Non-pigmented ciliary epithelial cell (primary cell): ENCODE measurements at regions not wholly inside any gene's neighbourhood (a gene's known extent, or its start where the extent isn't known, plus 50 kb on each side); places are given as distances from the start of the nearest gene placed in this dataset.
"Not testable (repeated sequence)": the region's sequence is repeated elsewhere in the genome, so short reads cannot be mapped to it uniquely, and the experiment has no call there.

Experiments used
- DNase-seq: peaks from one replicate; pipeline ENCODE4 v3.0.0-alpha.2; 2010; ENCODE audit warnings: low read depth

- no peak for DNase-seq
Measured at GRCh38 chr17:70278844-70279462, 109.6 kb downstream of the KCNJ2 start.

DNA sequence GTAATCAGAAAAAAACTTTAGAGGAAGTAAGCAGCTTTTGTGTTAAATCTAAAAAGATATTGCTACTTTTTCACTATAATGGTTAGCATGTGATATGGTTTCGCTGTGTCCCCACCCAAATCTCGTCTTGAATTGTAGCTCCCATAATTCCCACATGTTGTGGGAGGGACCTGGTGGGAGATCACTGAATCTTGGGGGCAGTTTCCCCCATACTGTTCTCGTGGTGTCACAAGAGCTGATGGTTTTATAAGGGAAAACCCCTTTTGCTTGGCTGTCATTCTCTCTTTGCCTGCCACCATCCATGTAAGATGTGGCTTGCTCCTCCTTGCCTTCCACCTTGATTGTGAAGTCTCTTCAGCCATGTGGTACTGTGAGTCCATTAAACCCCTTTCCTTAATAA is 117.1 kb downstream of the KCNJ2 start:
- DNase-seq, result no peak

- no peak for DNase-seq
Measured at GRCh38 chr17:70288540-70289290, 119.4 kb downstream of the KCNJ2 start.

DNA sequence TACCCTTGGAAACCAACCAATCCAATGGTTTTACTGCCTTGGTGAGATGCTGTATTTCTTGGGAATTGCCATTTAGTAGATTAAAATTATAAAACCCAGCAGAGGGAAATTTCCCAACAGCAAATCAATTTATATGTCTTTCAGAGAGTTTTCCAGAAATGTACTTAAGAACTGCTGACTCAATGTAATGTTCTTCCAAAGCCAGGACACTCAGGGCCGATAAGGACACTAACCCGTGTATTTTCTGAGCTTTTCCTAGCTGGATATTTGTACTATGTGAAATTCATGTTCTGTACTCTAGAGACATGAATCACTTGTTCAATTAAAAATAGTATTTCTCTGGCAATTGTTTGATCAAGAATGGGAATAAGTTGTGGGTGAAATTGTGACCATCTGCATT is 121.4 kb downstream of the KCNJ2 start:
- DNase-seq, result no peak

DNA sequence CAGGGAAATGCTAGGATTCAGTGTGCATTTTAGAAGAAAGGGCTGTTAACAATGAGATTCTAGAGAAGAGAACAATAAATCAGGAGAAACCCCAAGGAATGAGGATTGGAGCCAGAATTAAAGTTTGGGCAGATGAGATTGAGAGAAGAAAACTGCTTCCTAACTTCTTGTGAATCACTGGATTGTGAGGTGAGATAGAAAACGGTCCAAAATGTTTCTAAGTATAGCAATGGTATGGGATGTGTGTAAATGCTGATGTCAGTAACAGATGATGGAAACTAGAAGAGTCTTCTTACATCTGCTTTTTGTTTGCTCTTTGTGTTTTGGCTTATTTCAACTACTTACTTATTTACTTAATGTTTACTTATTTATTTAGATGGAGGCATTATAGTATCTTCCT is 123.0 kb downstream of the KCNJ2 start:
- no peak for DNase-seq

DNA sequence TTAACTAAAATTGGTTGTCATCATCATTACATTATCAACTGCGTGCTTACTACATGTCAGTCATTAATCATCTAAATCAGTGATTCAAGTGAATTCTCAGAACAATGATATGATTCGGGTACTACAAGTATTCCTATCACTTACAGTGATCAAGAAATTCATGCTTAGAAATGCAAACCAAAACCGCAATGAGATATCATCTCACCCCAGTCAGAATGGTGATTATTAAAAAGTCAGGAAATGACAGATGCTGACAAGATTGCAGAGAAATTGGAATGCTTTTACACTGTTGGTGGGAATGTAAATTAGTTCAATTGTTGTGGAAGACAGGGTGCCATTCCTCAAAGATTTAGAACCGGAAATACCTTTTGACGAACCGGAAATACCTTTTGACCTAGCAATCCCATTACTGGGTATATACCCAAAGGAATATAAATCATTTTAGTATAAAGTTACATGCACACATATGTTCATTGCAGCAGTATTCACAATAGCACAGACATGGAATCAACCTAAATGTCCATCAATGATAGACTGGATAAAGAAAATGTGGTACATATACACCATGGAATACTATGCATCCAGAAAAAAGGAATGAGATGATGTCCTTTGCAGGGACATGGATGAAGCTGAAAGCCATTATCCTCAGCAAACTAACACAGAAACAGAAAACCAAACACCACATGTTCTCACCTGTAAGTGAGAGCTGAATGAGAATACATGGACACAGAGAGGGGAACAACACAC is 124.4 kb downstream of the KCNJ2 start:
- DNase-seq, result not testable (repeated sequence)

DNA sequence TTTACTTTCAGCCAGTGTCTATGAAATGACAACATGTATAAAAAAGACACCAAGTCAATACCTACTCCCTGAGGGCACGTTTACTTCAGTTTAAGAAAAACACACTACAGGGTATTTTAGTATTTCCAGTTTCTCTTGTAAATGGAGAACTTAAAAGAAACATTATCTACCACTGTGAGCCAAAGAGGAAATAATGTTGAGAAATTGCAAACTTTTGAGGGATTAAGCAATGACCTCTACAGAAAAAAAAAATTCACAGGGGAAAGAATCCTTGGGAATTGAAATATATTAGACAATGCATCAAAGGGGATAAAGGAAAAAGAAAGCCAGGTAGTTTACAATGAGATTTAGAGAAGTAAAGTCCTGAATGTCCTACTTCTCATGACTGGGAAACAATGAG is 126.0 kb downstream of the KCNJ2 start:
- no peak for DNase-seq

DNA sequence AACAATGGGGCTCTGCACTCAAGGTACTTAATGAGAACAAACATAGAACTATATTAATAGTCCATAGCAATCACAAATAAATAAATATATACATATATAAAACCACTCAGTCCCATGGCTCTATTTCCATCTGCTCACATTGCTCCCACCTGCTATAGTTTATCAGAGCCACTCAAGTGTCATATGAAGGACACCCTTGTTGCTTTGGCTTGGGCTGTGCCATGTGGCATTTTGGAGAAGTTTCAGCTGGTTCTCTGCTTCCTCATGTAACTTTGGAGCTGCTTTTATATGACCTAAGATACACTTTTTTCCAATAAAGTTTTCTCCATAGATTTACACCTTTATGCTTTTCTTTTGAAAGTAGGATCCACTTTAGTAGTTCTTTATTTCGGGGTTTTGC is 126.4 kb downstream of the KCNJ2 start:
- DNase-seq, result no peak

DNA sequence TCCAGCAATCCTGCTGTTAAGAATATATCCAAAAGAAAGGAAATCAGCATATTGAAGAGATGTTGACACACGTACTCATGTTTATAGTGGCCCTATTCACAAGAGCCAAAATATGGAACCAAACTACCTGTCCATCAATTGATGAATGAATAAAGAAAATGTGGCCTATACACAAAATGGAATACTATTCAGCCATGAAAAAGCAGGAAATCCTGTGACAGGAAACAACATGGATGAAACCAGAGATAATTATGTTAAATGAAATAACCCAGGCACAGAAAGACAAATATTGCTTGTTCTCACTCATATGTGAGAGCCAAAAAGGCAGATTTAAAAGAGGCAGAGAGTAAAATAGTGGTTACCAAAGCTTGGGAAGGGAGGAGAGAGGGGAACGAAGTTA is 127.1 kb downstream of the KCNJ2 start:
- DNase-seq, result no peak

DNA sequence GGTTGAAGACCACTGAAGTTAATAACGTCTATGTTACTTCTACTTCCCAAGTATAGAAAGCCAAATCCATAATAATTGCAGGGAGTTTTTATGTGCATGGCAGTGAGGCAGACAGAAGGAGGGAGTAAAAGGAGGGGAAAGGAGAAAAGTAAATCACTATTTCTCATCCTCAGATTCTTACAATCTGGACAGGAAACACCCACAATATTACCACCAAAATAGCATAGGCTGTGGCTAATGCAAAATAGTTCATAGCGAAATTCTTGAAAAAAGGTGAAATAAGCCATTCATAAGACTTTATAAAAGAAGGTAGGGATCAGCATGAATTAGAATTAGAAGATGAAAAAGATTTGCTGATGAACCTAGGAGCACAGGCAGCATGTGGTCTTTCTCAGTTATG is 128.1 kb downstream of the KCNJ2 start:
- no peak for DNase-seq

- no peak for DNase-seq
Measured at GRCh38 chr17:70298929-70299531, 129.7 kb downstream of the KCNJ2 start.

- no peak for DNase-seq
Measured at GRCh38 chr17:70307430-70308225, 138.3 kb downstream of the KCNJ2 start.

DNA sequence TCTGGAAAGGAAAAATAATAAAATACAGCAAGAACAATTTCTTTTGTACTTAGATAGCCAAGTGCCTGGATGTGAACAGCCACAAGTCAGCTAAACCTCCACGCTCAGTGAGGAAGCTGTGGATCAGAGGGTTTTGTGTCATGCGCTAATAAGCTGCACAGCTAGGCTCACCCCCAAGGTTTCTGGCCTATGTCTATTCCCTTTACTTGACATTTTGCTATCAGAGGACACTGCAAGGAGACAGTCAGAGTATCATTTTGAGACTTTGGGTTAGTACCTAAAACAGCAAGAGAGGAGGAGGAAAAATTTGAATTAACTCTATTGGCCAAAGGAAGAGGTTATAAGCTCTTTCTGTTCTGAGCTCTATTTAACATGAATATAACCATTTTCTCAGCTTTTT is 139.3 kb downstream of the KCNJ2 start:
- no peak for DNase-seq

DNA sequence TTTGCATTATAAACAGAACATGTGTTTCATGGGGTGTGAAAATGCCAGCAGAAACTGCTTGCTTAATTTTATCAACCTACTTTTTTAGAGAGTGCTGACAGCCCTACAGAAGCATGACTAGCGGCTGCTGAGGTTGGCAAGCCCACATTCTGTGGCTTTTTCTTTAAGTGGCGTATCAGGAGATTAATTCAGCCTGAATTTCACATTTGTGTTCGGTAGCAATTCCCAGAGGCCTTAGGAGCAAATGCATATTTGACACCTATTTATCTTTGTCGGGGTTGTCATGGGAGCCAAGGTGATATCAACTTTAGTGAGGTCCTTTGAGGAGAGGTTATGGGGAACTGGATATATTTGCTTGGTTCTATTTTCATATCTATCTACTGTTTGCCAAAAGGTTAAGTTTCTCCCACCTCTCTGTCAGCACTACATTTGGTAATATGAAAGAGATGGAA is 140.9 kb downstream of the KCNJ2 start:
- DNase-seq, result no peak

- DNase-seq, result no peak
Measured at GRCh38 chr17:70313086-70313852, 143.9 kb downstream of the KCNJ2 start.

- DNase-seq, result no peak
Measured at GRCh38 chr17:70314096-70314495, 144.8 kb downstream of the KCNJ2 start.

GRCh38 chr17:70314506-70314905 is 145.2 kb downstream of the KCNJ2 start:
- DNase-seq, result no peak

DNA sequence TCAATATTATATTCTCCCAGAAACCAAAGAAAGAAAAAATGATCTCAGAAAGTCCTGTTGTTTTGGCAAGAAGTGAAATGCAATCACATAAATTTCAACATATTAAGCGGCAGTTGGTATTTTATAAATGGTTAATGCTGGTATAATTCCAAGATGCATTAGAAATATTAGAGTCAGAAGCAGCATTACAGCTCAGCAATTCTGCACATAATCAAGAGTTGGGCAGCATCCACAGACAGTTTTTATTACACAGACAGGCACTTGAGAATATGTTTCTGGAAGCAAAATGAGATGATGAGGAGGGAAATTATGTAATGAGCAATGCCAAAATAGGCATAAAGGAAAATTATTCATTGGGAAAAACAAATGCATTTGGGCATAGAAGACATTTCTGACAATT is 148.1 kb downstream of the KCNJ2 start:
- DNase-seq, result no peak

DNA sequence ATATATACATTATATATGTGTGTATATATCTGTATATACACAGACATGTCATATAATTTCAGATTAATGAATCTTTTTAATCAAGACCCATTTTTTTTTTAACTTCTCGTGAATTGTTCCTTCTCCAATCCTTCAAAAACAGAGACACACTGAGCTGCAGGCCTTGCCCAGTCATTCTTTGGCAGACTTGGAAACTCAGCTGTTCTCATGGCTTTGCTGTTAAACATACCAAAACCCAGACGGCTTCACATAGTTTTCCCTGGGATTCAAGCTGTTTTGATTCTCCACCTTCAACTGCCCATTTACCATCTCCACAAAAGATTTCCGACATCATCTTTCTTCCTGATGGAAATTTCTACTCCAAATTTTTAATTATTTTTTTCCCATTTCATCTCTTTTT is 148.7 kb downstream of the KCNJ2 start:
- no peak for DNase-seq

GRCh38 chr17:70319516-70319915 is 150.2 kb downstream of the KCNJ2 start:
- no peak for DNase-seq

- DNase-seq, result no peak
Measured at GRCh38 chr17:70320673-70321345, 151.5 kb downstream of the KCNJ2 start.
